ENCODE measurements at regions not wholly inside any gene's neighbourhood (a gene's known extent, or its start where the extent isn't known, plus 50 kb on each side); places are given as distances from the start of the nearest gene placed in this dataset.
A peak's percentile ranks its signal among the peaks of the same experiment; 100 is the strongest.

GRCh38 chr13:99886706-99887105 is 84.9 kb downstream of the ZIC5 start:
- H3K27ac Mint-ChIP-seq, result no peak overlapping the region
- peaks cover 11% of the 10 kb centered on the region for H3K27me3 Mint-ChIP-seq (ENCODE audit: low read depth, poor library complexity)
- DNase-seq, result no peak
- H3K36me3 Mint-ChIP-seq (ENCODE audit: low read depth), result peaks cover 5% of the 10 kb centered on the region
- peaks cover 20% of the 10 kb centered on the region for H3K4me1 Mint-ChIP-seq
- no peak overlapping the region for H3K4me3 Mint-ChIP-seq
- no peaks in the 10 kb centered on the region for H3K9me3 Mint-ChIP-seq
- TF ChIP-seq, protein P1, sequence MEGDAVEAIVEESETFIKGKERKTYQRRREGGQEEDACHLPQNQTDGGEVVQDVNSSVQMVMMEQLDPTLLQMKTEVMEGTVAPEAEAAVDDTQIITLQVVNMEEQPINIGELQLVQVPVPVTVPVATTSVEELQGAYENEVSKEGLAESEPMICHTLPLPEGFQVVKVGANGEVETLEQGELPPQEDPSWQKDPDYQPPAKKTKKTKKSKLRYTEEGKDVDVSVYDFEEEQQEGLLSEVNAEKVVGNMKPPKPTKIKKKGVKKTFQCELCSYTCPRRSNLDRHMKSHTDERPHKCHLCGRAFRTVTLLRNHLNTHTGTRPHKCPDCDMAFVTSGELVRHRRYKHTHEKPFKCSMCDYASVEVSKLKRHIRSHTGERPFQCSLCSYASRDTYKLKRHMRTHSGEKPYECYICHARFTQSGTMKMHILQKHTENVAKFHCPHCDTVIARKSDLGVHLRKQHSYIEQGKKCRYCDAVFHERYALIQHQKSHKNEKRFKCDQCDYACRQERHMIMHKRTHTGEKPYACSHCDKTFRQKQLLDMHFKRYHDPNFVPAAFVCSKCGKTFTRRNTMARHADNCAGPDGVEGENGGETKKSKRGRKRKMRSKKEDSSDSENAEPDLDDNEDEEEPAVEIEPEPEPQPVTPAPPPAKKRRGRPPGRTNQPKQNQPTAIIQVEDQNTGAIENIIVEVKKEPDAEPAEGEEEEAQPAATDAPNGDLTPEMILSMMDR (IDR thresholded peaks at IDR 0.05), result no peak

GRCh38 chr13:99884913-99885312 is 86.7 kb downstream of the ZIC5 start:
- no peak for DNase-seq
- TF ChIP-seq, protein P1 (IDR thresholded peaks at IDR 0.05), result no peak
- H3K9me3 Mint-ChIP-seq, result no peaks in the 10 kb centered on the region
- peaks cover 5% of the 10 kb centered on the region for H3K36me3 Mint-ChIP-seq (ENCODE audit: low read depth)
- peaks cover 11% of the 10 kb centered on the region for H3K27me3 Mint-ChIP-seq (ENCODE audit: low read depth, poor library complexity)
- H3K4me3 Mint-ChIP-seq, result no peak overlapping the region
- H3K4me1 Mint-ChIP-seq, result peaks cover 12% of the 10 kb centered on the region
- peak overlapping the region; percentile 15 for H3K27ac Mint-ChIP-seq

GRCh38 chr13:99883805-99884204 is 87.8 kb downstream of the ZIC5 start:
- H3K4me3 Mint-ChIP-seq, result no peak overlapping the region

DNA sequence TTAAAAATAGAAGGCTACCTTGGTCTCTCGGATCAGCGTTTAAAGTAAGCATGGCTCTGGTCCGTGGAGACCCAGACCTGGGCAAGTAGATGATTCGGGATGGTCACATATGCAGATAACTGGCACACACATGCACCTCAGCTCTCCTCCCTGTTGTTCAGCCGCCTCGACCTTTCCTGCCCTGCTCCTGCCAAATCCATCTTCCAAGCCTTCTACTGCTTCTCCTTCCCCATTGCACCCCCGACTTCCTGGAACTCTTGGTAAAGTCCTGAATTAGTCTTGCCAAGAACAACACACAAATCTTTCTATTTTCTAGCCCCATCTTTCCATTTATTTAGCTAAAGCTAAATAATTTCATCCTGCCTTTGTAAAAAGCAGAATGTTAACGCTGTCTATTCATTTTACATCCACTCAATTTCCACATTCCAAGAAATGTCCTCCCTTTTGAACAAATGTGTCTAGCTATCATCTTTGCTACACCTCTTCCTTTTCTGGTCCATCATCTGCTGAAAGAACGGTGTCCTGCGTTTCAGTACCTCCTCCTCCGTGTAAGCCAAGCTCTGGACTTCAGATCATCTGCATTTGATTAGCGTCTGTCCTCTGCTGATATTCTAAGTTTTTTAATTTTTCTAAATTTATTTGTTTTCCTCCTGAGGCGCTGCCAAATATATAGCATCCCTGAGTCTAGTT is 92.5 kb downstream of the ZIC5 start:
- TF ChIP-seq, protein P1 (IDR thresholded peaks at IDR 0.05), result no peak
- DNase-seq, result no peak
- Mint-ChIP-seq H3K27ac (no peak overlapping the region), H3K9me3 (no peaks in the 10 kb centered on the region), H3K27me3 (ENCODE audit: low read depth, poor library complexity) (no peaks in the 10 kb centered on the region), H3K36me3 (ENCODE audit: low read depth) (peaks cover 5% of the 10 kb centered on the region), H3K4me1 (peaks cover 17% of the 10 kb centered on the region), H3K4me3 (no peak overlapping the region)

More at GRCh38 chr13:99883805-99884204, 87.8 kb downstream of the ZIC5 start:
- Mint-ChIP-seq H3K36me3 (ENCODE audit: low read depth) (peaks cover 5% of the 10 kb centered on the region), H3K27ac (no peak overlapping the region), H3K9me3 (no peaks in the 10 kb centered on the region), H3K27me3 (ENCODE audit: low read depth, poor library complexity) (peaks cover 8% of the 10 kb centered on the region), H3K4me1 (peaks cover 18% of the 10 kb centered on the region)
- TF ChIP-seq, protein P1 (IDR thresholded peaks at IDR 0.05), result no peak
- DNase-seq, result no peak

DNA sequence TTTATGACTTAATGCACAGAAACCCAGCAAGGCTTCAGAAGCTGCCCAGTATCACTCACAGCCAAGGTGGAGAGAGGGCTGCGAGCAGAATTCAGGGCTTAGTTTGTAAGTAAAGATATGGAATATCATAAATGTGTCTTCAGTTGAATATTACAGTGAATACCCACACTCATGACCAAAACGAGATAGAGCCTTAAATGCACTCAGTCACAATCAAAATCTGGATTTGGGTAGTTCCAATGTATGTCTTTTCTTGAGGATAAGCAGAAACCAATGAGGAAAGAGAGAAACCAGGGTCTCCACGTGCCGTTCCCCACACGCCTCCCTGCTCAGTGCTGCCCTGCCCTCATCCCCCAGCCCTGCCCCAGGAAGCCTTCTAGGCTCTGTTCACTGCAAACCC is 94.9 kb downstream of the ZIC5 start:
- Mint-ChIP-seq H3K4me1 (peaks cover 18% of the 10 kb centered on the region), H3K4me3 (no peak overlapping the region), H3K27ac (peak overlapping the region; percentile 16), H3K27me3 (ENCODE audit: low read depth, poor library complexity) (peaks cover 8% of the 10 kb centered on the region), H3K9me3 (no peaks in the 10 kb centered on the region), H3K36me3 (ENCODE audit: low read depth) (no peaks in the 10 kb centered on the region)
- TF ChIP-seq, protein P1 (IDR thresholded peaks at IDR 0.05), result no peak
- DNase-seq, result no peak

- DNase-seq, result no peak
- TF ChIP-seq, protein P1 (IDR thresholded peaks at IDR 0.05), result no peak
- Mint-ChIP-seq H3K9me3 (no peaks in the 10 kb centered on the region), H3K4me1 (peaks cover 28% of the 10 kb centered on the region), H3K4me3 (no peak overlapping the region), H3K36me3 (ENCODE audit: low read depth) (no peaks in the 10 kb centered on the region), H3K27ac (no peak overlapping the region), H3K27me3 (ENCODE audit: low read depth, poor library complexity) (peaks cover 8% of the 10 kb centered on the region)
Observed at GRCh38 chr13:99875391-99875790, 96.2 kb downstream of the ZIC5 start.
